GM12864 (cell line): ENCODE measurements at regions not wholly inside any gene's neighbourhood (a gene's known extent, or its start where the extent isn't known, plus 50 kb on each side); places are given as distances from the start of the nearest gene placed in this dataset.

ENCODE experiments used
- DNase-seq: peaks from one replicate; pipeline ENCODE4 v3.0.0-alpha.2; 2011; ENCODE audit warnings: low read depth
- H3K4me3 ChIP-seq: 2 replicates; pipeline ENCODE4 v1.5.1; 2011; ENCODE audit warnings: mild to moderate bottlenecking, low read depth, low read length, control low read depth
- CTCF ChIP-seq: IDR thresholded peaks from 2 replicates; pipeline ENCODE4 v1.5.1; 2011; ENCODE audit warnings: low read depth, mild to moderate bottlenecking, moderate library complexity, low read length, control low read depth, inconsistent platforms; ENCODE audit errors: missing control alignments

- TF ChIP-seq CTCF = no peak
- H3K4me3 ChIP-seq = no peak overlapping the region
- no peak for DNase-seq
These were observed 206.7 kb upstream of the POU3F1 start for GRCh38 chr1:38253314-38253713.

- TF ChIP-seq CTCF = no peak
- no peak for DNase-seq
- no peak overlapping the region for H3K4me3 ChIP-seq
These were observed 203.8 kb upstream of the POU3F1 start for GRCh38 chr1:38250356-38250755.

- no peak for DNase-seq
- TF ChIP-seq CTCF = no peak
- H3K4me3 ChIP-seq = no peak overlapping the region
These were observed 202.4 kb upstream of the POU3F1 start for GRCh38 chr1:38249001-38249400.

- no peak for TF ChIP-seq CTCF
- DNase-seq = no peak
- no peak overlapping the region for H3K4me3 ChIP-seq
These were observed 200.7 kb upstream of the POU3F1 start for GRCh38 chr1:38246955-38247952.

GRCh38 chr1:38244218-38244845 is 197.7 kb upstream of the POU3F1 start:
- DNase-seq = no peak
- no peak for TF ChIP-seq CTCF
- H3K4me3 ChIP-seq = no peak overlapping the region

- H3K4me3 ChIP-seq = no peak overlapping the region
- TF ChIP-seq CTCF = no peak
- DNase-seq = no peak
These were observed 196.5 kb upstream of the POU3F1 start for GRCh38 chr1:38243106-38243505.
